KMS-11 (cell line): ENCODE measurements at regions not wholly inside any gene's neighbourhood (a gene's known extent, or its start where the extent isn't known, plus 50 kb on each side); places are given as distances from the start of the nearest gene placed in this dataset.

ENCODE experiments used
- H2AFZ ChIP-seq: fragments of 200-600 bp; sonication (generic); 2 replicates; pipeline ENCODE4 v1.6.1; 2016; ENCODE audit warnings: antibody characterized with exemption, mixed run types, low read depth
- H3K27ac ChIP-seq: fragments of 200-600 bp; sonication (generic); 2 replicates; pipeline ENCODE4 v1.6.1; 2016; ENCODE audit warnings: mild to moderate bottlenecking, mixed run types
- H3K27me3 ChIP-seq: fragments of 200-600 bp; sonication (generic); 2 replicates; pipeline ENCODE4 v1.6.1; 2017; ENCODE audit warnings: mild to moderate bottlenecking, low read depth, mixed run types, moderate library complexity; ENCODE audit not compliant: insufficient read depth
- H3K36me3 ChIP-seq: fragments of 200-600 bp; sonication (generic); 2 replicates; pipeline ENCODE4 v1.6.1; 2017; ENCODE audit warnings: mild to moderate bottlenecking, mixed run types; ENCODE audit not compliant: insufficient read depth
- H3K4me1 ChIP-seq: fragments of 200-600 bp; sonication (generic); 2 replicates; pipeline ENCODE4 v1.6.1; 2016; ENCODE audit warnings: mild to moderate bottlenecking, low read depth, mixed run types; ENCODE audit not compliant: poor library complexity, severe bottlenecking
- H3K4me2 ChIP-seq: fragments of 200-600 bp; sonication (generic); 2 replicates; pipeline ENCODE4 v1.7.0; 2016; ENCODE audit warnings: mild to moderate bottlenecking, mixed run types
- H3K4me3 ChIP-seq: fragments of 200-600 bp; sonication (generic); IDR thresholded peaks from 2 replicates; pipeline ENCODE4 v1.6.1; 2017; ENCODE audit warnings: low read depth, low read length, mixed read lengths; ENCODE audit not compliant: insufficient read depth
- H3K79me2 ChIP-seq: fragments of 200-600 bp; sonication (generic); 2 replicates; pipeline ENCODE4 v1.6.1; 2016; ENCODE audit warnings: low read depth, mixed run types; ENCODE audit not compliant: insufficient read depth
- H3K9ac ChIP-seq: fragments of 200-600 bp; sonication (generic); 2 replicates; pipeline ENCODE4 v1.6.1; 2016; ENCODE audit warnings: mild to moderate bottlenecking, mixed run types
- H4K20me1 ChIP-seq: fragments of 200-600 bp; sonication (generic); 2 replicates; pipeline ENCODE4 v1.6.1; 2016; ENCODE audit warnings: mild to moderate bottlenecking, mixed run types; ENCODE audit not compliant: insufficient read depth
- CTCF ChIP-seq: fragments of 200-600 bp; sonication (generic); conservative IDR thresholded peaks from 2 replicates; pipeline ENCODE4 v1.6.1; 2017; ENCODE audit warnings: low read depth, mild to moderate bottlenecking, antibody characterized with exemption, low read length, moderate library complexity, mixed read lengths

- Histone ChIP-seq H3K27me3 (no peaks in the 10 kb centered on the region), H2AFZ (no peak overlapping the region), H3K36me3 (no peaks in the 10 kb centered on the region), H3K4me1 (no peaks in the 10 kb centered on the region), H3K4me3 (no peak overlapping the region), H4K20me1 (no peaks in the 10 kb centered on the region), H3K79me2 (no peaks in the 10 kb centered on the region), H3K27ac (no peak overlapping the region), H3K9ac (no peak overlapping the region), H3K4me2 (no peak overlapping the region)
- no peak for TF ChIP-seq CTCF
Measured at GRCh38 chrX:96140796-96141195, 543.8 kb upstream of the DIAPH2 start.

- H3K4me3 ChIP-seq, result no peak overlapping the region
- H3K27ac ChIP-seq, result no peak overlapping the region
- no peaks in the 10 kb centered on the region for H3K4me1 ChIP-seq
- no peaks in the 10 kb centered on the region for H3K79me2 ChIP-seq
- H3K9ac ChIP-seq, result no peak overlapping the region
- no peak overlapping the region for H2AFZ ChIP-seq
- TF ChIP-seq CTCF, result no peak
- H3K36me3 ChIP-seq, result no peaks in the 10 kb centered on the region
- H3K4me2 ChIP-seq, result no peak overlapping the region
- H4K20me1 ChIP-seq, result no peaks in the 10 kb centered on the region
- H3K27me3 ChIP-seq, result no peaks in the 10 kb centered on the region
Measured at GRCh38 chrX:96147681-96148080, 537.0 kb upstream of the DIAPH2 start.

- Histone ChIP-seq H3K4me2 (no peak overlapping the region), H3K79me2 (no peaks in the 10 kb centered on the region), H3K27me3 (no peaks in the 10 kb centered on the region), H3K4me1 (peaks cover 3% of the 10 kb centered on the region), H2AFZ (no peak overlapping the region), H3K9ac (no peak overlapping the region), H3K36me3 (no peaks in the 10 kb centered on the region), H4K20me1 (no peaks in the 10 kb centered on the region), H3K27ac (no peak overlapping the region), H3K4me3 (no peak overlapping the region)
- no peak for TF ChIP-seq CTCF
Measured at GRCh38 chrX:96170626-96171025, 514.0 kb upstream of the DIAPH2 start.

GRCh38 chrX:96176921-96177320 lies 507.7 kb upstream of the DIAPH2 start:
- Histone ChIP-seq H2AFZ (no peak overlapping the region), H3K4me1 (peaks cover 3% of the 10 kb centered on the region), H3K27me3 (no peaks in the 10 kb centered on the region), H3K36me3 (no peaks in the 10 kb centered on the region), H3K9ac (no peak overlapping the region), H3K4me3 (no peak overlapping the region), H3K79me2 (no peaks in the 10 kb centered on the region), H4K20me1 (no peaks in the 10 kb centered on the region), H3K27ac (no peak overlapping the region), H3K4me2 (no peak overlapping the region)
- TF ChIP-seq CTCF, result no peak

GRCh38 chrX:96181605-96182004 lies 503.0 kb upstream of the DIAPH2 start:
- no peaks in the 10 kb centered on the region for H4K20me1 ChIP-seq
- no peak overlapping the region for H3K27ac ChIP-seq
- H3K36me3 ChIP-seq, result no peaks in the 10 kb centered on the region
- no peak overlapping the region for H3K4me3 ChIP-seq
- H3K27me3 ChIP-seq, result no peaks in the 10 kb centered on the region
- no peak for TF ChIP-seq CTCF
- no peaks in the 10 kb centered on the region for H3K79me2 ChIP-seq
- no peaks in the 10 kb centered on the region for H3K4me1 ChIP-seq
- H2AFZ ChIP-seq, result no peak overlapping the region
- no peak overlapping the region for H3K4me2 ChIP-seq
- no peak overlapping the region for H3K9ac ChIP-seq
